Mesenchymal stem cell (in vitro differentiated cells and primary cell): ENCODE measurements at regions not wholly inside any gene's neighbourhood (a gene's known extent, or its start where the extent isn't known, plus 50 kb on each side); places are given as distances from the start of the nearest gene placed in this dataset.

ENCODE experiments used
- DNase-seq: peaks from one replicate; pipeline ENCODE4 v3.0.0-alpha.2; 2013
- H2AFZ ChIP-seq: one replicate; pipeline ENCODE4 v1.6.1; 2013; ENCODE audit warnings: low read depth, mild to moderate bottlenecking, control low read depth, inconsistent platforms, low read length, moderate library complexity
- H2AK5ac ChIP-seq: 2 replicates; pipeline ENCODE4 v1.6.1; 2013; ENCODE audit warnings: low read length, moderate library complexity, mild to moderate bottlenecking, inconsistent platforms; ENCODE audit not compliant: severe bottlenecking
- H2BK120ac ChIP-seq: one replicate; pipeline ENCODE4 v1.6.1; 2013; ENCODE audit warnings: low read depth, mild to moderate bottlenecking, inconsistent platforms, low read length, moderate library complexity
- H2BK12ac ChIP-seq, 2 experiments: one replicate each; pipeline ENCODE4 v1.6.1; 2013; ENCODE audit warnings: inconsistent platforms in 2 of 2, low read length in 2 of 2, mild to moderate bottlenecking in 2 of 2, moderate library complexity in 2 of 2, control low read depth in 1 of 2
- H2BK15ac ChIP-seq: one replicate; pipeline ENCODE4 v1.6.1; 2013; ENCODE audit warnings: mild to moderate bottlenecking, low read depth, inconsistent platforms; ENCODE audit not compliant: poor library complexity, severe bottlenecking
- H2BK5ac ChIP-seq: 2 replicates; pipeline ENCODE4 v1.6.1; 2013; ENCODE audit warnings: low read depth, mild to moderate bottlenecking, low read length, control low read depth, inconsistent platforms; ENCODE audit not compliant: poor library complexity, severe bottlenecking
- H3K14ac ChIP-seq, 2 experiments: one replicate each; pipeline ENCODE4 v1.6.1; 2013; ENCODE audit warnings: inconsistent platforms in 2 of 2, low read length in 2 of 2, control low read depth in 1 of 2, mild to moderate bottlenecking in 1 of 2, moderate library complexity in 1 of 2
- H3K18ac ChIP-seq, 2 experiments: one replicate each; pipeline ENCODE4 v1.6.1; 2013; ENCODE audit warnings: inconsistent platforms in 2 of 2, low read length in 2 of 2, control low read depth in 1 of 2, low read depth in 1 of 2, mild to moderate bottlenecking in 1 of 2
- H3K23ac ChIP-seq, 2 experiments: one replicate each; pipeline ENCODE4 v1.6.1; 2013; ENCODE audit warnings: inconsistent platforms in 2 of 2, low read length in 2 of 2, mild to moderate bottlenecking in 2 of 2, moderate library complexity in 2 of 2, control low read depth in 1 of 2
- H3K27ac ChIP-seq: 2 replicates; pipeline ENCODE4 v1.5.1; 2013; ENCODE audit warnings: mild to moderate bottlenecking, moderate library complexity, low read length, control low read depth, inconsistent platforms; ENCODE audit not compliant: poor library complexity, severe bottlenecking
- H3K27me3 ChIP-seq, 2 experiments: 2 replicates each; pipeline versions ENCODE4 v1.6.1 to v1.7.0; 2013; ENCODE audit warnings: low read length in 2 of 2, mild to moderate bottlenecking in 2 of 2, moderate library complexity in 2 of 2, control low read depth in 1 of 2, inconsistent platforms in 1 of 2; ENCODE audit not compliant: control insufficient read depth in 1 of 2, insufficient read depth in 1 of 2
- H3K36me3 ChIP-seq, 2 experiments: 2 replicates each; pipeline versions ENCODE4 v1.6.1 to v1.7.0; 2013; ENCODE audit warnings: low read length in 2 of 2, control low read depth in 1 of 2, inconsistent platforms in 1 of 2, low read depth in 1 of 2, mild to moderate bottlenecking in 1 of 2; ENCODE audit not compliant: insufficient read depth in 2 of 2, control insufficient read depth in 1 of 2
- H3K4ac ChIP-seq, 2 experiments: one replicate each; pipeline ENCODE4 v1.6.1; 2013; ENCODE audit warnings: inconsistent platforms in 2 of 2, low read length in 2 of 2, mild to moderate bottlenecking in 2 of 2, moderate library complexity in 2 of 2, control low read depth in 1 of 2, low read depth in 1 of 2
- H3K4me1 ChIP-seq: 2 replicates; pipeline ENCODE4 v1.6.1; 2013; ENCODE audit warnings: low read depth, low read length, control low read depth; ENCODE audit not compliant: control insufficient read depth, insufficient read depth
- H3K4me2 ChIP-seq: 2 replicates; pipeline ENCODE4 v1.6.1; 2013; ENCODE audit warnings: low read length, mild to moderate bottlenecking, inconsistent platforms; ENCODE audit not compliant: poor library complexity, severe bottlenecking
- H3K4me3 ChIP-seq, 2 experiments: 2 replicates each; pipeline versions ENCODE4 v1.5.1 to v1.7.0; 2013; ENCODE audit warnings: low read length in 2 of 2, mild to moderate bottlenecking in 2 of 2, control low read depth in 1 of 2, low read depth in 1 of 2; ENCODE audit not compliant: insufficient read depth in 1 of 2
- H3K79me1 ChIP-seq: replicated peaks from 2 replicates; pipeline ENCODE4 v1.6.1; 2013; ENCODE audit warnings: mild to moderate bottlenecking, control low read depth, low read length, inconsistent platforms; ENCODE audit not compliant: poor library complexity, severe bottlenecking
- H3K9ac ChIP-seq: 2 replicates; pipeline ENCODE4 v1.7.0; 2013; ENCODE audit warnings: mild to moderate bottlenecking, low read length, moderate library complexity
- H3K9me3 ChIP-seq: 2 replicates; pipeline ENCODE4 v1.7.0; 2013; ENCODE audit warnings: mild to moderate bottlenecking, low read length; ENCODE audit not compliant: control insufficient read depth
- H4K8ac ChIP-seq: one replicate; pipeline ENCODE4 v1.6.1; 2013; ENCODE audit warnings: inconsistent platforms, mild to moderate bottlenecking, low read length, moderate library complexity
- H4K91ac ChIP-seq: one replicate; pipeline ENCODE4 v1.6.1; 2013; ENCODE audit warnings: mild to moderate bottlenecking, low read length, inconsistent platforms
- WGBS: methylation state at CpG from one replicate; pipeline ENCODE4 v1.1.7; 2013; ENCODE audit warnings: mixed read lengths; 5-methylcytosine and 5-hydroxymethylcytosine counted together

DNA sequence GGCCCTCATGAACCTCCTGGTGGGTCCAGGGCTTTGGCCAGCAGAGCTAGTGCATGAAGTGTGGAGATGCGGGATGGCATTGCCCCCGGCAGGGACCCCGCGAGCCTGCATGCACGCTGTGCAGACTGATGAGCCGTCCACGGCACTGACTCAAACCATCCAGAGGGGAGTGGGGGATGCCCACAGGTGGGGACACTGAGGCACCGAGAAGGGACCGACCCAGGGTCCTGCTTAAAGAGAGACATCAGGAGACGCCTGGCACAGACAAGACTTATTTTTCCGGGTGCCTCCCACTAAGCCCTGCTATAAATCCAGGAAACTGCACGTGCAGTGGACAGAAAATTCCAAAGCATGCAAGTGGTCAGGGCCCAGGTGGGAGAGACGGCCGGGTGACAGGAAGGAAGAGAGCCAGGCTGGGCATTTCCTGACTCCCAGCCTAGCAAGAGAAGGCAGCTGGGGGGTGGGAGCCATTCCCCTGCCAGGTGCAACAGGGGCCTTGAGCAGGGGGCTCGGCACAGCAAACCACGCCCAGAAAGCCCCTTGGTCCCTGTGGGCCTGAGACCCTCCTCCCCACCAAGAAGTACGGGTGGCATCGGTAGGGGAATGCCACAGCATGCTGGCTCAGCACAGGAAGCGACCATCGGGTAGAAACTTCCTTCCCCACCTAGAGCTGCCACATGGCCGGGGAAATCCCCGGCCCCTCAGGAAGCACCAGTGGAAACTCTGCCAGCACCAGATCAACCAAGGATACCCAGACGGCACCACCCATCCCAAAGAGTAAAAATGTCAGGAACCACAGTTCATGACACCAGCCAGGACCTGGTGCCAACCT is 91.5 kb downstream of the FOXL3 start:
- Histone ChIP-seq H3K4ac (no peak overlapping the region), H3K79me1 (no peaks in the 10 kb centered on the region), H3K4me1 (peaks cover 10% of the 10 kb centered on the region), H2BK120ac (no peak overlapping the region), H4K91ac (no peak overlapping the region), H3K23ac (no peak overlapping the region), H3K4me3 (no peak overlapping the region), H3K18ac (no peak overlapping the region), H3K4me2 (no peak overlapping the region), H3K27me3 (peaks cover 45 to 69% of the 10 kb centered on the region in 2 experiments), H3K9ac (no peak overlapping the region), H2BK12ac (no peak overlapping the region), H3K27ac (no peak overlapping the region), H2BK15ac (no peak overlapping the region), H3K9me3 (peaks cover 15% of the 10 kb centered on the region), H2BK5ac (no peak overlapping the region), H3K36me3 (no peaks in the 10 kb centered on the region), H4K8ac (no peak overlapping the region), H2AK5ac (no peak overlapping the region), H3K14ac (no peak overlapping the region), H2AFZ (no peak overlapping the region)
- WGBS, result 86% methylated on average over 23 of the region's 23 CpGs
- no peak for DNase-seq

- H3K9me3 ChIP-seq, result peaks cover 15% of the 10 kb centered on the region
- H2BK5ac ChIP-seq, result no peak overlapping the region
- H3K36me3 ChIP-seq, result no peaks in the 10 kb centered on the region
- peaks cover 45 to 63% of the 10 kb centered on the region in 2 experiments for H3K27me3 ChIP-seq
- no peak for DNase-seq
- H2AK5ac ChIP-seq, result no peak overlapping the region
- no peak overlapping the region for H2AFZ ChIP-seq
- no peak overlapping the region for H2BK120ac ChIP-seq
- no peak overlapping the region for H3K4ac ChIP-seq
- H4K8ac ChIP-seq, result no peak overlapping the region
- no peak overlapping the region for H2BK12ac ChIP-seq
- peaks cover 10% of the 10 kb centered on the region for H3K4me1 ChIP-seq
- no peak overlapping the region for H2BK15ac ChIP-seq
- no peak overlapping the region for H4K91ac ChIP-seq
- no peak overlapping the region for H3K27ac ChIP-seq
- H3K14ac ChIP-seq, result no peak overlapping the region
- 87% methylated on average over 5 of the region's 5 CpGs for WGBS
- no peaks in the 10 kb centered on the region for H3K79me1 ChIP-seq
- no peak overlapping the region for H3K4me3 ChIP-seq
- H3K4me2 ChIP-seq, result no peak overlapping the region
- H3K9ac ChIP-seq, result no peak overlapping the region
- no peak overlapping the region for H3K18ac ChIP-seq
- H3K23ac ChIP-seq, result no peak overlapping the region
These were observed 92.1 kb downstream of the FOXL3 start for GRCh38 chr7:382043-382400.

DNA sequence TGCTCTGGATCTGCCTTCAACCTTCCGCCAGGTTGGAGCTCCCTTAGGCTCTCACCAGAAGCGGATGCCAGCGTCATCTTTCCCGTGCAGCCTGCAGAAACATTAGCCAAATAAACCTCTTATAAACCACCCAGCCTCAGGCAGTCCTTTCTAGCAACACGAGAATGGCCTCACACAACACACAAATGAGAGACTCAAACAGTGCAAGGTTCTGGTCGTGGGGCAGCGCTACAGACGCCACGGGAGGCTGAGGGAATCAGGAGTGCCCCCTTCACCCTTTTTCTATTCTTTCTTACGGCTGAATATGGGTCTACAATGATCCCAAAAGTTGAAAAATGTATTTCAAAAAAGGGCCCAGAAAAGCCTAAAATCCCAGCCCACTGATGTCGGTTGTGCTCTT is 96.4 kb downstream of the FOXL3 start:
- H2BK5ac ChIP-seq, result no peak overlapping the region
- H2BK15ac ChIP-seq, result no peak overlapping the region
- peaks cover 21 to 28% of the 10 kb centered on the region in 2 experiments for H3K27me3 ChIP-seq
- H2AK5ac ChIP-seq, result no peak overlapping the region
- no peaks in the 10 kb centered on the region for H3K36me3 ChIP-seq
- H3K27ac ChIP-seq, result no peak overlapping the region
- H3K79me1 ChIP-seq, result no peaks in the 10 kb centered on the region
- no peak overlapping the region for H3K9ac ChIP-seq
- H3K14ac ChIP-seq, result no peak overlapping the region
- H3K4me1 ChIP-seq, result peaks cover 3% of the 10 kb centered on the region
- no peak overlapping the region for H4K8ac ChIP-seq
- no peak overlapping the region for H3K4me3 ChIP-seq
- 87% methylated on average over 11 of the region's 11 CpGs for WGBS
- H2BK12ac ChIP-seq, result no peak overlapping the region
- no peak for DNase-seq
- no peak overlapping the region for H3K23ac ChIP-seq
- H2AFZ ChIP-seq, result no peak overlapping the region
- H3K4me2 ChIP-seq, result no peak overlapping the region
- H3K4ac ChIP-seq, result no peak overlapping the region
- H4K91ac ChIP-seq, result no peak overlapping the region
- peaks cover 15% of the 10 kb centered on the region for H3K9me3 ChIP-seq
- H2BK120ac ChIP-seq, result no peak overlapping the region
- H3K18ac ChIP-seq, result no peak overlapping the region

DNA sequence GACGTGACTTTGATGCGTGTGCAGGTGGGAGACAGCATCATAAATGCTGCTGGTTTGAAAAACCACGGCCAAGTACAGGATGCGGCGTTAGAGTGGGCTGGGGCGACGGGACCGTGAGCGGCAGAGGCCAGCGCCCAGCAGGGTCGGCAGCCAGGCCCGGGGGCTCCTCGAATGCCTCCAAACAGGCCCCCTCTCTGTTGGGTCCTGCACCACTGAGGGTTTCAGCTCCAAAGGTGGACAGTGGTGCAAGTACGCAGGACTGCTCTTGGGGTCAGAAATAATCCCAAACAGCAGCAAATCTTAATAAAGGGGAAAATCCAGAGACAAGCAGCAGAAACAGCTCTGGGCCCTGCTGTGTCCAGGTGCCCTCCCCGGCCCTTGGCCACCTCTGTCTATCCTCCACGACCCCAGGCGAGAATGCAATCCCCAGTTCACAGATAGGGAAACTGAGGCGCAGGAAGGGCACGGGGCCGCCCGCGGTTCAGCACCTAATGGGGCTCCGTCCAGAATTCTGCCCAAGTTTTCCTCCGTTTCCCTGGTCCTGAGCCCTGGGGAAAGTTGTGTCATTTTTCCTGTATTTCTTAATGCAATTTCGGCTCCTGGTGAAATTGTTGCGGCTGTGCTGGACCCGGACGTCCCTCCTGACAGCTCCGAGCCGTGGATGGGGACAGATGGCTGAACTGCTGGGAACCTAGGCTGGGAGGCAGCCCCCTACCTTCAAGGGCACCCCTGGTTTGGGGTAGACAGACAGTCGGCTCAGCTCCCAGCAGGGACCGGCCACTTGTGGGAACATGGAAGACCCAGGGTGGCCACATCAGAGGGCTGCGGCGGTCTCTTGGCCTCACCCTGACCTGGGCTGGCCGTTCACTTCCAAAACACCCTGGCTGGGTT is 97.4 kb downstream of the FOXL3 start:
- H3K4me3 ChIP-seq, result no peak overlapping the region
- H3K27me3 ChIP-seq, result peaks cover 11 to 19% of the 10 kb centered on the region in 2 experiments
- H3K36me3 ChIP-seq, result no peaks in the 10 kb centered on the region
- no peak overlapping the region for H3K18ac ChIP-seq
- H3K79me1 ChIP-seq, result no peaks in the 10 kb centered on the region
- no peak overlapping the region for H3K23ac ChIP-seq
- H4K8ac ChIP-seq, result no peak overlapping the region
- H4K91ac ChIP-seq, result no peak overlapping the region
- H3K14ac ChIP-seq, result no peak overlapping the region
- H2BK120ac ChIP-seq, result no peak overlapping the region
- 95% methylated on average over 35 of the region's 35 CpGs for WGBS
- no peak overlapping the region for H3K9ac ChIP-seq
- H2AFZ ChIP-seq, result no peak overlapping the region
- no peak overlapping the region for H3K27ac ChIP-seq
- no peak overlapping the region for H2BK15ac ChIP-seq
- H2AK5ac ChIP-seq, result no peak overlapping the region
- no peak for DNase-seq
- H3K4me1 ChIP-seq, result peaks cover 5% of the 10 kb centered on the region
- H3K9me3 ChIP-seq, result peaks cover 15% of the 10 kb centered on the region
- no peak overlapping the region for H2BK5ac ChIP-seq
- no peak overlapping the region for H3K4me2 ChIP-seq
- H3K4ac ChIP-seq, result no peak overlapping the region
- H2BK12ac ChIP-seq, result no peak overlapping the region
